ENCODE measurements at regions not wholly inside any gene's neighbourhood (a gene's known extent, or its start where the extent isn't known, plus 50 kb on each side); places are given as distances from the start of the nearest gene placed in this dataset.

GRCh38 chr4:65960751-65961150 is 290.5 kb upstream of the EPHA5 start:
- no peak for DNase-seq (ENCODE audit: low read depth)
- no peak overlapping the region for H3K4me3 ChIP-seq (ENCODE audit: low read depth, low read length)
- TF ChIP-seq, protein P1, sequence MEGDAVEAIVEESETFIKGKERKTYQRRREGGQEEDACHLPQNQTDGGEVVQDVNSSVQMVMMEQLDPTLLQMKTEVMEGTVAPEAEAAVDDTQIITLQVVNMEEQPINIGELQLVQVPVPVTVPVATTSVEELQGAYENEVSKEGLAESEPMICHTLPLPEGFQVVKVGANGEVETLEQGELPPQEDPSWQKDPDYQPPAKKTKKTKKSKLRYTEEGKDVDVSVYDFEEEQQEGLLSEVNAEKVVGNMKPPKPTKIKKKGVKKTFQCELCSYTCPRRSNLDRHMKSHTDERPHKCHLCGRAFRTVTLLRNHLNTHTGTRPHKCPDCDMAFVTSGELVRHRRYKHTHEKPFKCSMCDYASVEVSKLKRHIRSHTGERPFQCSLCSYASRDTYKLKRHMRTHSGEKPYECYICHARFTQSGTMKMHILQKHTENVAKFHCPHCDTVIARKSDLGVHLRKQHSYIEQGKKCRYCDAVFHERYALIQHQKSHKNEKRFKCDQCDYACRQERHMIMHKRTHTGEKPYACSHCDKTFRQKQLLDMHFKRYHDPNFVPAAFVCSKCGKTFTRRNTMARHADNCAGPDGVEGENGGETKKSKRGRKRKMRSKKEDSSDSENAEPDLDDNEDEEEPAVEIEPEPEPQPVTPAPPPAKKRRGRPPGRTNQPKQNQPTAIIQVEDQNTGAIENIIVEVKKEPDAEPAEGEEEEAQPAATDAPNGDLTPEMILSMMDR (IDR thresholded peaks at IDR 0.05; ENCODE audit: insufficient read depth, low read length) = no peak

DNA sequence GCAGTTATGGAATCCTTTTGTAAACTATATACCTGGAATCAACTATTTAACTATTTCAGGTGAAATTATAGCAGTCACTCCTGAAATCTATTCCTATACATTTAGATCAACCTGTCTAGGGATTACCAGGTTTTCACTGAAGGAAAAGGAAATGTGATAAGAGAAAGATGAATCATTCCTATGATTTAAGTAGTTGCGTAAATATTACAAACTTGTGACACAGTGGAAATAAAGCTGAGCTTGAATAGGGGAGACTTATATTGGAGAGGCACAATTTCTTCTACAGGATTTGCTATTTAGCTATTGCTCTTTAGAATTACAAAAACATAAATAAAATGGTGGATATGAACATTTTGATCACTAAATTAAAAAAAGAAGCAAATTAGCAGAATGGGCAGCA is 284.1 kb upstream of the EPHA5 start:
- H3K4me3 ChIP-seq (ENCODE audit: low read depth, low read length) = no peak overlapping the region
- peak; percentile 12 for DNase-seq (ENCODE audit: low read depth)
- TF ChIP-seq, protein P1 (IDR thresholded peaks at IDR 0.05; ENCODE audit: insufficient read depth, low read length) = no peak

- no peak for DNase-seq (ENCODE audit: low read depth)
- TF ChIP-seq, protein P1 (IDR thresholded peaks at IDR 0.05; ENCODE audit: insufficient read depth, low read length) = no peak
- H3K4me3 ChIP-seq (ENCODE audit: low read depth, low read length) = no peak overlapping the region
These were observed 280.9 kb upstream of the EPHA5 start for GRCh38 chr4:65951177-65951576.

DNA sequence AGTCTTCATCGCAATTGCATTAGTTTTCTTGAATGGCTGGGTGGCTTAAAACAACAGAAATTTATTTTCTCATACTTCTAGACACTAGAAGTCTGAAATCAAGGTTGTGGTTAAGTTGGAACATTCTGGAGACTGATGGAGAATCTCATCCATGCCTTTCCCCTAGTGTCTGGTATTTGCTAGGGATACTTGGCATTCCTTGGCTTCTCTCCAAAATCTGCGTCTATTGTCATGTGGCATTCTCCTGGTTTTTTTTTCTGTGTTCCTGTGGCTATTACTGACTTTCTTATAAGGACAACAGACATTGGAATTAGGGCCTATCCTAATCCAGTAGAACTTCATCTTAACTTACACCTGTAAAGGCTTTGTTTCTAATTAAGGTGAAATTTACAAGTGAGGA is 272.8 kb upstream of the EPHA5 start:
- TF ChIP-seq, protein P1 (IDR thresholded peaks at IDR 0.05; ENCODE audit: insufficient read depth, low read length) = no peak
- no peak overlapping the region for H3K4me3 ChIP-seq (ENCODE audit: low read depth, low read length)
- DNase-seq (ENCODE audit: low read depth) = peak; percentile 75

DNA sequence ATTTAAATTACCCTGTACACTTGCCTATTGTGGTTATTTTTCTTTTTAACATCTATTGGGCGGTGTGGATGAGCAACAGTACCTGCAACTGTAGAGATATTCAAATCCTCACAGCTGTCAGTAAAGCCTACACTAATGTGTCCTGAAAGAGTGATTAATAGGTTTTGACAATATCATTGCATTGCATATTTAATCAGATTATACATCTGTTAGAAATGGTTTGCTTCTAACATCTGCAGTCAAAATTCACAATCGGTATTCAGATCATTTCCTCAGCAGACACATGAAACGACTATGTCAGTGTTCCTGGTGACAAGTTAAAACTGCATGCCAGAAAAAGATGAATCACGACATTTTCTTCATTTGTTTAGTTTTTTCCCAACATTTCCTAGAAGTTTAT is 254.6 kb upstream of the EPHA5 start:
- TF ChIP-seq, protein P1 (IDR thresholded peaks at IDR 0.05; ENCODE audit: insufficient read depth, low read length) = no peak
- DNase-seq (ENCODE audit: low read depth) = no peak
- H3K4me3 ChIP-seq (ENCODE audit: low read depth, low read length) = no peak overlapping the region

- H3K4me3 ChIP-seq (ENCODE audit: low read depth, low read length) = no peak overlapping the region
- TF ChIP-seq, protein P1 (IDR thresholded peaks at IDR 0.05; ENCODE audit: insufficient read depth, low read length) = no peak
- peak; percentile 16 for DNase-seq (ENCODE audit: low read depth)
These were observed 253.3 kb upstream of the EPHA5 start for GRCh38 chr4:65923616-65924015.

DNA sequence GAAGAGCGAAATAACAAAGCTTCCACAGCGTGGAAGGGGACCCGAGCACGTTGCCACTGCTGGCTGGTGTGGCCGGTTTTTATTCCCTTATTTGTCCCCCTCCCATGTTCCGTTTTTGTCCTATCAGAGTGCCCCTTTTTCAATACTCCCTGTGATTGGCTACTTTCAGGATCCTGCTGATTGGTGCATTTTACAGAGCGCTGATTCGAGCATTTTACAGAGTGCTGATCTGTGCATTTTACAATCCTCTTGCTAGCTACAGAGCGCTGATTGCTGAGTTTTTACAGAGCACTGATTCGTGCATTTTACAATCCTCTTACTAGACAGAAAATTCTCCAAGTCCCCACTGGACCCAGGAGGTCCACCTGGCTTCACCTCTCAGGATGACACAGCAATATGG is 250.9 kb upstream of the EPHA5 start:
- DNase-seq (ENCODE audit: low read depth) = no peak
- H3K4me3 ChIP-seq (ENCODE audit: low read depth, low read length) = no peak overlapping the region
- TF ChIP-seq, protein P1 (IDR thresholded peaks at IDR 0.05; ENCODE audit: insufficient read depth, low read length) = no peak

Data from fibroblast of the aortic adventitia (primary cell).